ENCODE measurements at regions not wholly inside any gene's neighbourhood (a gene's known extent, or its start where the extent isn't known, plus 50 kb on each side); places are given as distances from the start of the nearest gene placed in this dataset.

- DNase-seq = peak; percentile 24
- Histone ChIP-seq H3K4me1 (ENCODE audit: insufficient read depth) (peaks cover 4% of the 10 kb centered on the region; the same call in 1 of the 2 replicates), H2AFZ (peak overlapping the region; percentile 24; the same call in 1 of the 2 replicates), H3K4me3 (no peak overlapping the region), H3K9me3 (ENCODE audit: low read depth) (no peaks in the 10 kb centered on the region), H3K27ac (no peak overlapping the region), H3K27me3 (replicated peaks; ENCODE audit: insufficient read depth) (no peaks in the 10 kb centered on the region), H3F3A (ENCODE audit: insufficient read depth) (no peaks in the 10 kb centered on the region), H3K9me2 (ENCODE audit: insufficient read depth) (peaks cover 3% of the 10 kb centered on the region; the same call in 1 of the 2 replicates), H3K9ac (no peak overlapping the region), H3K79me2 (ENCODE audit: insufficient read depth) (no peaks in the 10 kb centered on the region), H3K4me2 (ENCODE audit: unreplicated experiment) (peak overlapping the region; percentile 44), H4K20me1 (ENCODE audit: insufficient read depth) (no peaks in the 10 kb centered on the region), H3K36me3 (ENCODE audit: low read depth) (no peaks in the 10 kb centered on the region)
- WGBS, 2 experiments (ENCODE audit: low coverage in 1 of 2, low lambda C conversion rate in 2 of 2, missing lambda C conversion rate in 2 of 2) = 3 to 4% methylated on average over 4 of the region's 4 CpGs
- TF ChIP-seq EZH2phosphoT487 (IDR thresholded peaks at IDR 0.05; ENCODE audit: insufficient read depth, low read depth) (no peak), EZH2 (IDR thresholded peaks at IDR 0.05; ENCODE audit: insufficient read depth, poor library complexity, severe bottlenecking) (no peak)
- in situ Hi-C loops (cut with MboI) = no loop called here
Observed at GRCh38 chr2:122734766-122735424, 979.4 kb downstream of the TSN start.

GRCh38 chr2:122736279-122736678 is 980.8 kb downstream of the TSN start:
- Histone ChIP-seq H3K9me3 (ENCODE audit: low read depth) (no peaks in the 10 kb centered on the region), H4K20me1 (ENCODE audit: insufficient read depth) (no peaks in the 10 kb centered on the region), H3K4me2 (ENCODE audit: unreplicated experiment) (no peak overlapping the region), H3K4me1 (ENCODE audit: insufficient read depth) (peaks cover 4% of the 10 kb centered on the region; the same call in 1 of the 2 replicates), H3K4me3 (no peak overlapping the region), H3F3A (ENCODE audit: insufficient read depth) (no peaks in the 10 kb centered on the region), H2AFZ (no peak overlapping the region), H3K27me3 (replicated peaks; ENCODE audit: insufficient read depth) (no peaks in the 10 kb centered on the region), H3K36me3 (ENCODE audit: low read depth) (no peaks in the 10 kb centered on the region), H3K79me2 (ENCODE audit: insufficient read depth) (no peaks in the 10 kb centered on the region), H3K9ac (no peak overlapping the region), H3K9me2 (ENCODE audit: insufficient read depth) (peaks cover 3% of the 10 kb centered on the region; the same call in 1 of the 2 replicates), H3K27ac (no peak overlapping the region)
- TF ChIP-seq EZH2 (IDR thresholded peaks at IDR 0.05; ENCODE audit: insufficient read depth, poor library complexity, severe bottlenecking) = no peak
- no peak for DNase-seq
- 35 to 41% methylated on average over 3 of the region's 3 CpGs for WGBS, 2 experiments (ENCODE audit: low coverage in 1 of 2, low lambda C conversion rate in 2 of 2, missing lambda C conversion rate in 2 of 2)
- in situ Hi-C loops (cut with MboI) = no loop called here

GRCh38 chr2:122737429-122738077 is 982.1 kb downstream of the TSN start:
- H3K4me2 ChIP-seq (ENCODE audit: unreplicated experiment) = no peak overlapping the region
- no peaks in the 10 kb centered on the region for H3F3A ChIP-seq (ENCODE audit: insufficient read depth)
- no peak overlapping the region for H3K9ac ChIP-seq
- H3K36me3 ChIP-seq (ENCODE audit: low read depth) = no peaks in the 10 kb centered on the region
- in situ Hi-C loops (cut with MboI) = no loop called here
- no peak overlapping the region for H3K4me3 ChIP-seq
- H3K4me1 ChIP-seq (ENCODE audit: insufficient read depth) = peaks cover 4% of the 10 kb centered on the region; the same call in 1 of the 2 replicates
- no peak overlapping the region for H3K27ac ChIP-seq
- H3K9me2 ChIP-seq (ENCODE audit: insufficient read depth) = peaks cover 3% of the 10 kb centered on the region; the same call in 1 of the 2 replicates
- no peak for TF ChIP-seq EZH2 (IDR thresholded peaks at IDR 0.05; ENCODE audit: insufficient read depth, poor library complexity, severe bottlenecking)
- TF ChIP-seq EZH2phosphoT487 (IDR thresholded peaks at IDR 0.05; ENCODE audit: insufficient read depth, low read depth) = no peak
- WGBS, 2 experiments (ENCODE audit: low coverage in 1 of 2, low lambda C conversion rate in 2 of 2, missing lambda C conversion rate in 2 of 2) = 45 to 63% methylated on average over 7 of the region's 7 CpGs
- DNase-seq = peak; percentile 15
- no peaks in the 10 kb centered on the region for H3K27me3 ChIP-seq (replicated peaks; ENCODE audit: insufficient read depth)
- no peak overlapping the region for H2AFZ ChIP-seq
- H4K20me1 ChIP-seq (ENCODE audit: insufficient read depth) = no peaks in the 10 kb centered on the region
- no peaks in the 10 kb centered on the region for H3K9me3 ChIP-seq (ENCODE audit: low read depth)
- H3K79me2 ChIP-seq (ENCODE audit: insufficient read depth) = no peaks in the 10 kb centered on the region

DNA sequence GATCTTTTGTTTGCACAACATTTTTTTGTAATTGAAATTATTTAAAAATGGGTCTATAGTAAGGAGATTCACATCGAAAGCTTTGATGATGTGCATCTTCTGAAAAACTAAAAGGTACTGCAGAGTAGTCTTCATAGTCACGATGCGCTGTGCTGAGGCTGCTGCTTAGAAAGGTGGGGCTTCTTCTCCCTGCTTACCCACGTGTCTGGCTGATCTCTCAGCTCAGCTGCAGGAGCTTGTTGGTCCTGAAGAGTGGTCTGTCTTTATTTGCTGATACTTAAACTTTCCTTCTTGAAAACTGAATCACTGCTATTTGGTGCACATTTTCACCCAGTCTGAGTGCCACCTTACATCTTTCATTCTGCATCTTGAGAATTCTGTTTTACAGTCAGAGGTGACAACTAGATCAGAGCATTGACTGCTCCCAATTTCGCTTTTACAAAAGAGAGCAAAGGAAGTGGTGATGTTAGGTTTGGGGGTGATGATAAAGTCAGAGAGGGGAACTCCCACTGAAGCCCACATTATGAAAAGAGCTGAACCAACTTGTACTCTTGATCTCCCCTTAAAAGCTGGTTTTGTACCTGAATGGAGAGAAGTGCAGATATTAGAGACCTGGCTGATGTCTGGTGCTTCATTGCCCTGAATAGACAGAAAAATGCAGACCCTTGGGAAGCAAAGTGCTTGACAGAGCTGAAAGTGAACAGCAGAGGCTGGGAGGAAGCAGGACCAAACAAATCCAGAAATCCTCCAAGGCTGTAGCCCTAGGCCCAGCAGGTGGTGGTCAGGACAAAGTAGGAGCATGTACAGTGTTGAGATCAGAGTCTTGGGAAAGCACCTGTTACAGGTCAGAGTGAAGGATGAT is 984.5 kb downstream of the TSN start:
- WGBS, 2 experiments (ENCODE audit: low coverage in 1 of 2, low lambda C conversion rate in 2 of 2, missing lambda C conversion rate in 2 of 2) = 49 to 54% methylated on average over 5 of the region's 5 CpGs
- H3F3A ChIP-seq (ENCODE audit: insufficient read depth) = no peaks in the 10 kb centered on the region
- no peak for TF ChIP-seq EZH2 (IDR thresholded peaks at IDR 0.05; ENCODE audit: insufficient read depth, poor library complexity, severe bottlenecking)
- H3K79me2 ChIP-seq (ENCODE audit: insufficient read depth) = no peaks in the 10 kb centered on the region
- no peak overlapping the region for H3K4me2 ChIP-seq (ENCODE audit: unreplicated experiment)
- H3K27ac ChIP-seq = no peak overlapping the region
- H3K4me3 ChIP-seq = no peak overlapping the region
- peaks cover 3% of the 10 kb centered on the region; the same call in 1 of the 2 replicates for H3K9me2 ChIP-seq (ENCODE audit: insufficient read depth)
- in situ Hi-C loops (cut with MboI) = no loop called here
- no peak overlapping the region for H3K9ac ChIP-seq
- no peaks in the 10 kb centered on the region for H3K27me3 ChIP-seq (replicated peaks; ENCODE audit: insufficient read depth)
- H4K20me1 ChIP-seq (ENCODE audit: insufficient read depth) = no peaks in the 10 kb centered on the region
- no peaks in the 10 kb centered on the region for H3K36me3 ChIP-seq (ENCODE audit: low read depth)
- no peaks in the 10 kb centered on the region for H3K9me3 ChIP-seq (ENCODE audit: low read depth)
- no peak for DNase-seq
- H3K4me1 ChIP-seq (ENCODE audit: insufficient read depth) = peaks cover 4% of the 10 kb centered on the region; the same call in 1 of the 2 replicates
- H2AFZ ChIP-seq = no peak overlapping the region
